ENCODE measurements at regions not wholly inside any gene's neighbourhood (a gene's known extent, or its start where the extent isn't known, plus 50 kb on each side); places are given as distances from the start of the nearest gene placed in this dataset.

- TF ChIP-seq ZNF274 (IDR thresholded peaks at IDR 0.05; ENCODE audit: low read depth, low read length) (no peak), YY1 (IDR thresholded peaks at IDR 0.05; ENCODE audit: insufficient read depth, insufficient read length) (no peak), SUZ12 (IDR thresholded peaks at IDR 0.05; ENCODE audit: extremely low read depth, insufficient read depth, insufficient read length) (no peak)
Measured at GRCh38 chr7:153682628-153683027, 369.6 kb upstream of the DPP6 start.

All from NT2/D1 (cell line).